ENCODE measurements at regions not wholly inside any gene's neighbourhood (a gene's known extent, or its start where the extent isn't known, plus 50 kb on each side); places are given as distances from the start of the nearest gene placed in this dataset.

DNA sequence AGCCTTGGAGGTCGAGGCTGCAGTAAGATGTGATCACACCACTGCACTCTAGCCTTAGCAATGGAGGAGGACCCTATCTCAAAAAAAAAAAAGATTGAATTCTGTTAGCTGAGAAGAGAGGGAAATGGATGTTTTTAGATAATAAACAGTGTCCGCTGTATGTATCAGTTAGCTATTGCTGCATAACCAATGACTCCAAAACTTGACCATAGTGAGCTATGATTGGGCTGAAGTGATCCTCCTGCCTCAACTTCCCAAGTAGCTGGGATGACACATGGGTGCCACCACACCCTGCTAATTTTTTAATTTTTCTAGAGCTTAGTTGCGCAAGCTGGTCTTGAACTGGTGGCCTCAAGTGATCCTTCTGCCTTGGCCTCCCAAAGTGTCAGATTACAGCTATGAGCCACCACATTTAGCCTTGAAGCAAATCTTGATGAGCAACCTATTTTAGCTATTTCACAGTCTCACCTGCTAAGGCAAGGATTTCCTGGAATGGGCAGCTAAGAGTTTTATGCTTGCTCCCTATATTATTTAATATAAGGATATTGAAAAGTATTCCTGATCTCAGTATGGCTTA is 68.3 kb upstream of the ATF7IP2 start:
- no peak for TF ChIP-seq CTCF (IDR thresholded peaks at IDR 0.05; ENCODE audit: low read depth, low read length)
- no peaks in the 10 kb centered on the region for H3K27me3 ChIP-seq (ENCODE audit: insufficient read depth, low read depth, severe bottlenecking)

DNA sequence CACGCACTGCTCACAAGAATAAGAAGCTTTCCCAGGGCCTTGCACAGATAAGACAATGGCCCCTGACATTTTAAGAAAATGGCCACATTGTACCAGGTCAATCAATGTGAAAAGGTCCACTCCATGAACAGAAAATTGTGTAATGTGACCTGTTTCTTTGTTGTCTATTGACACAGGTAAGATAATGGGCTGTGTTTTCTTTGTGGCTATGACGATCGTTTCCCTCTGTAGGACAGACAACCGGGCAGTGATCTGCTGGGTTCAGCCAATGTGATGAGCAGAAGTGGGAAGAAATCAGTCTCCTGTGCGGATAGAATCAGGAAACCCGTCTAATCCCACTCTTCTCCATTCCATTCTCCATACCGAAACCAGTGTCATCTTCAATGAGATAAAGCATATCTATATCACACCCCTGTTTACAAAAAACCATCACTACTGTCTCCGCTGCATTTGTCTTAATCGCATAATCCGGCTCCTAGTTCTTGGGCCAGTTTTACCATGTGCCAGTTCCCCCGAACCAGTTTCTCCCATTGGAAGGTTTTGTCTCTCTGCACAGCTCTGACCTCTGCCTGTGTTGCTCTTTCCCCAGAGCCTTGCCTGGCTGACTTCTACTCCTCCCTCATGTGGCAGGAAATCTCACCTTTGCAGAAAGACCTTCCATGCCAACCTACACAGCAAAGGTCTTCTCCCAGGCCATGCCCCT is 66.9 kb upstream of the ATF7IP2 start:
- H3K27ac ChIP-seq: no peak overlapping the region
- no peak for TF ChIP-seq CTCF (IDR thresholded peaks at IDR 0.05; ENCODE audit: low read depth, low read length)
- H3K9me3 ChIP-seq (ENCODE audit: severe bottlenecking): no peaks in the 10 kb centered on the region

More for the DNA sequence above, 68.3 kb upstream of the ATF7IP2 start:
- no peak overlapping the region for H3K27ac ChIP-seq
- no peaks in the 10 kb centered on the region for H3K36me3 ChIP-seq
- H3K4me3 ChIP-seq (ENCODE audit: low read depth, low read length): no peak overlapping the region
- H3K9me3 ChIP-seq (ENCODE audit: severe bottlenecking): no peaks in the 10 kb centered on the region
- no peak for DNase-seq

GRCh38 chr16:10321407-10322387 is 64.2 kb upstream of the ATF7IP2 start:
- H3K4me3 ChIP-seq (ENCODE audit: low read depth, low read length): no peak overlapping the region
- no peak for TF ChIP-seq CTCF (IDR thresholded peaks at IDR 0.05; ENCODE audit: low read depth, low read length)
- no peaks in the 10 kb centered on the region for H3K9me3 ChIP-seq (ENCODE audit: severe bottlenecking)
- no peaks in the 10 kb centered on the region for H3K27me3 ChIP-seq (ENCODE audit: insufficient read depth, low read depth, severe bottlenecking)
- DNase-seq: no peak
- no peak overlapping the region for H3K27ac ChIP-seq
- H3K36me3 ChIP-seq: no peaks in the 10 kb centered on the region

More for the DNA sequence above, 66.9 kb upstream of the ATF7IP2 start:
- H3K4me3 ChIP-seq (ENCODE audit: low read depth, low read length): no peak overlapping the region
- no peak for DNase-seq
- no peaks in the 10 kb centered on the region for H3K27me3 ChIP-seq (ENCODE audit: insufficient read depth, low read depth, severe bottlenecking)
- H3K36me3 ChIP-seq: no peaks in the 10 kb centered on the region

DNA sequence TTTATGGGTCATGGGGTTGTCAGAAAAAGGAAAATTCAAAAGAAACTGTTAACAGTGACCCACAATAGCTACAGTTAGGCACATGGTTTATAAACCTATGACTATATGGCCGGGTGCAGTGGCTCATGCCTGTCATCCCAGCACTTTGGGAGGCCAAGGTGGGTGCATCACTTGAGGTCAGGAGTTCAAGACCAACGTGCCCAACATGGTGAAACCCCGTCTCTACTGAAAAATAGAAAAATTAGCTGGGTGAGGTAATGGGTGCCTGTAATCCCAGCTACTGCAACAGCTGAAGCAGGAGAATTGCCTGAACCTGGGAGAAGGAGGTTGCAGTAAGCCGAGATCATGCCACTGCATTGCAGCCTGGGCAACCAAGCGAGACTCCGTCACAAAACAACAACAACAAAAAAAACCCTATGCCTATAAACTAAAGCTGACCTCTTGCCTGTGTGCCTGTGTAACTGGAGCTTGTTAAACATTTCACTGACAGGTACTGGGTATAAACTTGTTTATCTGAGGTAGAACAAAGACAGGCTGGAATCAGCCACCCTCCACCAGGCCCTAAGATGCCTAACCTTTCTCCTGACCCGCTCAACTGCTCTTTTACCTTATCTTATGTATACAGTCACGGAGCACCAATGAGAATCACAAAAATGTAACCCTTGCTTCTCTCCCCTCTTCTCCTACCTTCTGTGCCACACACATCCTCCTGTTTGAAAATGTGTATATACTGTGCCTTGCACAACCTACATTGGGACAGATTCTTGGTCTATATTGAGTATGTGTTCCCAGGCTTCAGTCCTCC is 62.9 kb upstream of the ATF7IP2 start:
- TF ChIP-seq CTCF (IDR thresholded peaks at IDR 0.05; ENCODE audit: low read depth, low read length): no peak
- Histone ChIP-seq H3K9me3 (ENCODE audit: severe bottlenecking) (no peaks in the 10 kb centered on the region), H3K36me3 (no peaks in the 10 kb centered on the region), H3K27ac (no peak overlapping the region), H3K4me3 (ENCODE audit: low read depth, low read length) (no peak overlapping the region), H3K27me3 (ENCODE audit: insufficient read depth, low read depth, severe bottlenecking) (no peaks in the 10 kb centered on the region)
- no peak for DNase-seq

DNA sequence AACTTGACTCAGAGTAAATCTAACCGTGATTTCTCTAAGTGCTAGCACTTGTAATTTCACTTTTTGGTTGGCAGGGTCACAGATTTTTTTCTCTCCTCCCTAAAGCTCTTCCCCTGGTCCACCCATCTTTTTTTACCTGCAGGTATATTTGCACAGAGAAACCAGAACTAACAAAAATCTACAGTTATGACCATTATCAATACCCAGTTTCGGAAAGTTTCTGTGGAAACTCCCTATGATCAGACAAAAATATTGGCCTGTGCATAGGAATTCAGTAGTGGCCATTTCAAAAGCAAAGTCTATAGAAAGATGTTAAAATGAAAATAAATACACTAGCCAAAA is 62.4 kb upstream of the ATF7IP2 start:
- H3K36me3 ChIP-seq: no peaks in the 10 kb centered on the region
- no peak overlapping the region for H3K4me3 ChIP-seq (ENCODE audit: low read depth, low read length)
- no peak overlapping the region for H3K27ac ChIP-seq
- no peaks in the 10 kb centered on the region for H3K27me3 ChIP-seq (ENCODE audit: insufficient read depth, low read depth, severe bottlenecking)
- no peak for DNase-seq
- no peaks in the 10 kb centered on the region for H3K9me3 ChIP-seq (ENCODE audit: severe bottlenecking)
- no peak for TF ChIP-seq CTCF (IDR thresholded peaks at IDR 0.05; ENCODE audit: low read depth, low read length)
